ENCODE measurements at regions not wholly inside any gene's neighbourhood (a gene's known extent, or its start where the extent isn't known, plus 50 kb on each side); places are given as distances from the start of the nearest gene placed in this dataset.
"Not testable (repeated sequence)": the region's sequence is repeated elsewhere in the genome, so short reads cannot be mapped to it uniquely, and the experiment has no call there.

DNA sequence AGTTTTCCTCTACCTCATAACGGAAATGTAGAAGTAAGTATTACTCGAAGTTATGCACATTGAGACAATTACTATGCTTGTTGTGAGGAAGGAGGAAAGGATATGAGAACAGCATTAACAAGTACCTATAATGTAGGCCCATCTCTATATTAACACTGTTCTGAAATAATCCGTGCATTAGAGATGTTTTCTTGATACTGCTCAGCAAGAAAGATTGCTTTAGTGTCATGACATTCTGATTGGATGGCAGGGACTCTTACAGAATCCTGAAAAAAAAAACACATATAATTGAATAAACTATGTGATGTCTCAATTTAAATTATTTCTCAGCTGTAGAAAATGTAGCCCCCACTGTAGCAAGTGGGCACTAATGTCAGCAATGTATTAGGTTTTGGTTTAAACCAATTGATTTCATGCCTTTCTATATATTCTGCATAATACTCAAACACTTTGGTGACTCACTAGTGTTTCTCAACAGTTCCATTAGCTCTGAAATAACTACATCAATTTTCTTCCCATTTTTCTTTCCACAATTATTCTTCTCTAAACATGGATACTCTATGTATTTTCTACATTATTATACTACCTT lies 598.3 kb upstream of the BCHE start:
- DNase-seq: no peak

DNA sequence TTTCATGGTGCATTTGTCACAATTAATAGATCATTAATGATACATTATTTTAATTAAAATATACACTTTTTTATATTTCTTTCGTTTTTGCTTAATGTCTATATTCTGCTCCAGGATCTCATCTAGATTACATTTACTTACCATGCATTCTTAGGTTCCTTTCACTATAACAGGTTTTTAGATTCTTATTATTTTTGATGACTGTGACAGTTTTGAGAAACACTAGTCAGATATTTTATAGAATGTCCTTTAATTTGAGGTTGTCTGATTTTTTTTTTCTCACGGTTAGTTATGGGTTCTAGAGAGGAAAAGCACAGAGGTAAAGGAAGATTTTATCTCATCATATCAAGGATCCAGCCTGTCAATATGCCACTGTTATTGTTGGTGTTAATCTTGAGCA lies 595.8 kb upstream of the BCHE start:
- no peak for DNase-seq

DNA sequence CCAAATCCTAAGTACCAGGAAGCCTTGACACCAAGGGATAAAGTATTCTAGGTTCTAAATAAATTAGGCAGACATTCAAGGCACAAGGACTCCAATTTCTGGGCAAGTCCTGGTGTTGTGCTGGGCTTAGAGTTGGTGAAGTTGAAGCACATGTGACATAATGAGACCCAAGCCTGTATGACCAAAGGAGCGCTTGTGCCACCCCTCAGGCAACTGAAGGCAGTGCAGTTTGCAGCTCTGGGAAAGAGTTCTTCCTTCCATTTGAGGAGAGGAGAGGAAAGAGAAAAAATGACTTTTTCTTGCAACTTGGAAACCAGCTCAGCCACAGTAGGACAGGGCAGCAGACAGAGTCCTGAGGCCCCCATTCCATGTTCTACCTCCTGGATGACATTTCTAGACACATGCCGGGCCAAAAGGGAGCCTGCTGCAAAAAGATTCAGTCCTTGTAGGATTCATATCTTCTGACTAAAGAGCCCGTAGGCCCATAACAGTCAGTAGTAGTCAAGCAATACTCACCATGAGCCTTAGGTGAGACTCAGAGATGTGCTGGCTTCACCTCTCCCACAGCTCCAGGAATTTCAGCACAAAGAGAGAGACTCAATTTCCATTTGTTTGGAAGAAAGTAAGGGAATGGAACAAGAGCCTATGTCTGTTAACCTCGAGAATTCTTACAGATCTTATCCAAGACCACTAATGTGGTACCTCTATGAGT lies 588.8 kb upstream of the BCHE start:
- DNase-seq: no peak

- no peak for DNase-seq
These were observed 587.8 kb upstream of the BCHE start for GRCh38 chr3:166425021-166425420.

GRCh38 chr3:166423824-166424513 lies 586.7 kb upstream of the BCHE start:
- DNase-seq: not testable (repeated sequence)

DNA sequence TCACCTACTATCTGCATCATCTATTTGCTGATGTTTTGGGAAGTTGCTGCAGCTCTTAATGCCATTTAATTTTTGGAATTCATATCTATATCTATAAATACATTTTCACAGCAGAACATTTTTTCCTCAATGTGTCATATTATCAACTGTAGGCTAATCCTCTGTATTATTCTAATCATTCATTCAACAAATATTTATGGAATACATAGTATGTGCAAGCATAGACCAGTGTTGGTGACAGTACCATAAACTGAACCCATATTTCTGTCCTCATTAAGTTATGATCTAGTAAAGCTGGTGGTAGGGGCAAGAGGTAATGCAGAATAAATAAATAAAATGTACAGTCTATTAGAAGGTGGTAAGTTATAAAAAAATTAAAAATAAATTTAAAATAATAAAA lies 585.3 kb upstream of the BCHE start:
- no peak for DNase-seq

DNA sequence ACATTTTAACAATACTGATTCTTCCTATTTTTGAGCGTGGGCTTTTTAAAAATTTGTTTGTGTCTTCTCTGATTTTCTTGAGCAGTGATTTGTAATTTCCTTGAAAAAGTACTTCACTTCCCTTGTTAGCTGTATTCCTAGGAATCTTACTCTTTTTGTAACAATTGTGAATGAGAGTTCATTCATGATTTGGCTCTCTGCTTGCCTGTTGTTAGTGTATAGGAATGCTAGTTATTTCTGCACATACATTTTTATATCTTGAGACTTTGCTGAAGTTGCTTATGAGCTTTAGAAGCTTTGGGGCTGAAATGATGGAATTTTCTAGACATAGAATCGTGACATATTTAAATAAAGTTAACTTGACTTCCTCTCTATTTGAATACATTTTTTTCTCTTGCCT lies 582.8 kb upstream of the BCHE start:
- DNase-seq: no peak

DNA sequence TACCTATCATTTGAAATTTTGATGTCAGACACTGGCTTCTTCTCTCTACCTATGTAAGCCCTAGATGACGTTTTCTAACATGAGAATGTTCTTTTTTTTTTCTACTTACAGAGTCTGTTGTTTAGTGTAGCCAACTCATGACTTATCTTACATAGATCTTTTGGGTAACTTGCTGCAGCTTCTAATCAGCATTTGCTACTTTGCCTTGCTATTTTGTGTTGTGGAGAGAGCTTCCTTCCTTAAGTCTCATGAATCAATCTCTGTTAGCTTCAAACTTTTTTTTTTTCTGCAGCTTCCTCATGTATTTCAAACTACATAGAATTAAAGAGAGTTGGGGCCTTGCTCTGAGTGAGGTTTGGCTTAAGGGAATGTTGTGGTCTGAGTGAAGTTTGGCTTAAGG lies 568.7 kb upstream of the BCHE start:
- no peak for DNase-seq

DNA sequence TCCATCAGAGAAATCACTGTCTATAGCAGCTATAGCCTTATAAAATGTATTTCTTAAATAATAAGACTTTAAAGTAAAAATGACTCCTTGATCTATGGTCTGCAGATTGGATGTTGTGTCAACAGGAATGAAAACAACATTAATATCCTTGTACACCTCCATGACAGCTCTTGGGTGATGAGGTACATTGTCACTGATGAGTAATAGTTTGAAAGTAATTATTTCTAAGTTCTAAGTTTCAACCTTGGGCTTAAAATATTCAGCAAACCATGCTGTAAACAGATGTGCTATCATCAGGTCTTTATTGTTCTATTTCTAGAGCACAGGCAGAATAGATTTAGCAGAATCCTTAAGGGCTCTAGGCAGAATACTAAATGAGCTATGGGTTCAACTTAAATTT lies 568.2 kb upstream of the BCHE start:
- no peak for DNase-seq

DNA sequence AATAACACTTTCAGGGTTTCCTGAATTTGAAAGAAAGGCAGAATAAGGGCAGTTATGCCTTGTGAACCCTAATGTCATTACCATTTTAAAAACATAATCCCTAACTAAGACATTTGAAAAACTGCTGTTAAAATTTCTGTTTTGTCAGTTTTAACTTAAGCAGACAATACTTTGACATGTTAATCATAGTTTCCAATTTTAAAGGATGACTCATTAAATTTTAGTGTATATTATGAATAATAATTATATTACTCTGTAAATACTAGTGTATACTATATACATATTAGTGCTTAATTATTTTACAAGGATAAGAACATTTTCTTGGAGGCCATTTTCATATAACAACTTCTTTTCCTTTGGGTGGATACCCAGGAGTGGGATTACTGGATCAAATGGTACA lies 553.1 kb upstream of the BCHE start:
- DNase-seq: no peak

GRCh38 chr3:166388321-166388720 lies 551.1 kb upstream of the BCHE start:
- DNase-seq: no peak

GRCh38 chr3:166372571-166373106 lies 535.4 kb upstream of the BCHE start:
- DNase-seq: no peak

DNA sequence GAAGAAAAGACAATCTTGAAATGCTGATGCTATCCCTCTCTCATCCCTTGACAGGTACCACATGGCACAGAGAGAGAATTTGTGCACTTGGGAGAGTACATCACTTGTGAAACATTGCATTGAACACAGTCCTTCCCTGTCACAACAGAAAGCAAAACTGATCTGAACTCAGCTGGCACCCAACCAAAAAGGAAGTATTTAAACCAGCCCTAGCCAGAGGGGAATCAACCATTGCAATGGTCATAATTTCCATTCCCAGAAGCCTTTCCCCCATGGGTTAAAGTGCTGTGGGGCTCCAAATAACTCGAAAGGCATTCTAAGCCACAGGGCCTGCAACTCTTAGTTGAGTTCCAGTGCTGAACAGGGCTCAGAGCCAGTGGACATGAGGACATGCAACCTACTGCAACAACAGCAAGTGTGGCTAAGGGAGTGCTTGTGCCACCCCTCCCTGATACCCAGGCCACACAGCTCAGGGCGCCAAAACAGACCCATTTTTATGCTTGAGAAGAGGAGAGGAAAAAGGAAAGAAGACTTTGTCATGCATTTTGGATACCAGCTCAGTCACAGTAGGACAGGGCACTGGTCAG lies 530.8 kb upstream of the BCHE start:
- peak; percentile 21 for DNase-seq

DNA sequence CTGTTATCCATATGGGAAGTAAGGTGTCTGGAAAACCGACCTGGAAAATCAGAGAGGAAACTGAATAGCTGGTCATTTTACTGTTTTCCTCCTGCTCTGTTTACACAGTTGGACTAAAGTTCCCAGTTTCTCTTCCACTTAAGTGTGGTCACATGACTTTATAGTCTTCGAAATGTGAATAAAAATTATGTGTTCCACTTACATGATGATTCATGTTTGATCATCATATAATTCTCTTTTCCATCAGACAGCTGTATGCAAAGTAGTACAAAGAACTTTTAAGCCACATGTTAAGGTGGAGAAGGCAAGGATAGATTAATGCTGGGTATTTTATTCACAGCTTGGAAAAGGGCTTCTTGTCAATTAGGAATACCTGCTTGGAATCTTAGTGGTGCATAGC lies 525.5 kb upstream of the BCHE start:
- no peak for DNase-seq

DNA sequence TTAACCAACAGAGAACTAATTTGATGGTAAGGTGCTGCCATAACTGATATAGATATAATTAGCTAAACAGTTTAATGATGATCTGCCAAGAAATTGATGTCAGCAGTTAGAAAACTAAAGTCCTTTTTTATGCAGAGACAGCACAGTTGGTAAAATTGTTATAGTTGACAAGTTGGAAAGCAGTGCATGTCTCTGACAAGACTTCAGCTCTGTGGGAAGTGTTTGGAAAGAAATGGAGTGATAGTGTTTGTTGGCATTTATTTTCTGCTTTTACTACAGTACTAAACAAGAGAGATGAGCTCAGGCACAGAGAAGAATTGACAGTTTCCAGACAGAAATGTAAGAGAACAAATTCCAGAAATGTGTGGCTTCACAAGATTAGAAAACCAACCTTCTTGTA lies 523.5 kb upstream of the BCHE start:
- DNase-seq: no peak

- no peak for DNase-seq
These were observed 514.2 kb upstream of the BCHE start for GRCh38 chr3:166351461-166351860.

- no peak for DNase-seq
These were observed 503.5 kb upstream of the BCHE start for GRCh38 chr3:166340604-166341266.

DNA sequence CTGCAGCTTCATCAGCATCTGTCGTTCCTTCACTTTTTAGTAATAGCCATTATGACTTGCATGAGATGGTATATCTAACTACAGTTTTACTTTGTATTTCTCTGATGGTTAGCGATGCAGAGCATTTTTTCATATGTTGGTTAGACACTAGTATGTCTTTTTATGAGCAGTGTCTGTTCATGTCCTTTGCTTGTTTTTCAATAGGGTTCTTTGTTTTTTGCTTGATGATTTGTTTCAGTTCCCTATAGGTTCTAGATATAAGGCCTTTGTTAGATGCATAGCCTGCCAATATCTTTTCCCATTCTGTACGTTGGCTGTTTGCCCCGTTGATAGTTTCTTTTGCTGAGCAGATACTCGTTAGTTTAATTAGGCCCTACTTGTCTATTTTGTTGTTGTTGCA lies 487.2 kb upstream of the BCHE start:
- no peak for DNase-seq

DNA sequence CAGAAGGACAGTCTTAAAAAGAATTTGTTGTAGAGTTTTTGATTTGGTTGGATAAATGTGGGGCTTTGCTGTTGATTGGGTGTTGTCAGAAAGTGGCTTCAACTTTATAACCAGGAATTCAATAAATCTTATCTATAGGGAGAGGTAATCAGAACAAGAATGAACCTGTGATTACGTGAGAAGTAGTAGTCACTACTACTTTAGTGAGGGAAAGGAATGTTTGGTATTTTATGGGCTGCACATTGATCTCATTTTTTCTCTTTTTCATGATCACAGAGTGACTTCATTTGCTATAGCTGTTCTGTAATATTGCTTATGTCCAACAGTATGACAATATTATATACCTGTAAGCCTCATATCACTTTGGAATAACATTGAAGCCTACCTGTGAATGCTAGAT lies 485.2 kb upstream of the BCHE start:
- no peak for DNase-seq

DNA sequence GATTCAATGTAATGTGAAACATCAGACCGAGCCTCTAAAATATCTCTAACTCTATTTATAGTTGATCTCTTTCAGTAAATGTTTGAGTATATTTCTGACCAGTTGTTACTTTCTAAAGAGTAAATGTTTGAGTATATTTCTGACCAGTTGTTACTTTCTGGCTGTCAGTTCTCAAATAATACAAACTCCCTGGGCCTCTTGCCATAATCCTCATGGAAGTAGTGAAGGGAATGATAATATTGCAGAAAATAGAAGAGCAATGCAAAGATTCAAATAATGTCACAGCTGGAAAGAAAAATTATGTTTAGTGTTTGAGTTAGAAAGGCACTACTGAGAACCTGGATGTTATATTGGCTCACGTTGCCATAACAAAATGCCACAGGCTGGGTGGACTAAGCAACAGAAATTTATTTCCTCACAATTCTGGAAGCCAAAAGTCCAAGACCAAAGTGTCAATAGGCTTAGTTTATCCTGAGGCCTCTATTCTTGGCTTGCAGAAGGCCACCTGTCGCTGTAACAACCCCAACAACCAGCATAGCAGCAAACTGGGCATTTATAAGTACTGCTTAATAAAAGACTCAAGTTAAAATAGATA lies 470.6 kb upstream of the BCHE start:
- DNase-seq: no peak

DNA sequence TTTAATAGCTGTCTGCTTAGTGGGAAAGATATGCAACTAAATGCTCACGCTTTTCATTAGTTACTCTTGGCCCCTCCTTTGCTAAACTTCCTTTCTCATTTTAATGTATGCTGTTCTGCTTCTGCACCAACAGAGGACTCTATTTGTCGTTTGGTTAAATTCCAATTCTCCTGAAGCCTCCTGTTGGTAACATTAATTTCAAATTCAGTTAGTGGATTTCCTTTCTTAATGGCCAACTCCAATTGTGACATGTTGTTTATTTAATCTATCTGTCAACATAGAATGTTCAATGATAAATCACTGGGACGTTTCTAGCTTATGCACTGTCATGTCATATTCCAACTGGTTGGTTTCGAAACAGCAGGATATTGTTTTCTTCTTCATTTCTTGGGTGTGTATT lies 467.4 kb upstream of the BCHE start:
- no peak for DNase-seq

GRCh38 chr3:166303681-166304080 lies 466.5 kb upstream of the BCHE start:
- no peak for DNase-seq

GRCh38 chr3:166302331-166302730 lies 465.1 kb upstream of the BCHE start:
- DNase-seq: no peak

Data from right hindlimb (tissue), 1 donor.